ENCODE measurements at regions not wholly inside any gene's neighbourhood (a gene's known extent, or its start where the extent isn't known, plus 50 kb on each side); places are given as distances from the start of the nearest gene placed in this dataset.

DNA sequence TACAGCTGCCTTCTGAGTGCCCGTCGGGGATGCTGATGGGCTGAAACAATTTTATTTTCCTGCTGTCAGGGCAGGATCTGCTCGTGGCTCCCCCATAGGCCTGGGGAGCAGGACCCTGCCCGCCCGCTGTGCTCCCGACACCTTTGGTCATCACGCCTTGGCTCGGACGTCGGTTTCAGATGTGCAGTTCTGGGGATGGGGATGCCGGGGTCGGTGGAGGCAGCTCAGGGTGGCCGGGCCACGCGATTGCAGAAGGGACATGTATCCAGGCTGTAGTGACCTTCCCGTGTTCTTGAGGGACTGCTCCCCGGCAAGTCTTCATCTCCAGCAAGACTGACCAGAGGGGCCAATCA lies 1150.5 kb downstream of the BRD1 start:
- TF ChIP-seq CTCF (IDR thresholded peaks at IDR 0.05; ENCODE audit: insufficient read depth, low read length) = no peak
- TF ChIP-seq GABPA (IDR thresholded peaks at IDR 0.05; ENCODE audit: low read depth) = no peak
- TF ChIP-seq, protein P1, sequence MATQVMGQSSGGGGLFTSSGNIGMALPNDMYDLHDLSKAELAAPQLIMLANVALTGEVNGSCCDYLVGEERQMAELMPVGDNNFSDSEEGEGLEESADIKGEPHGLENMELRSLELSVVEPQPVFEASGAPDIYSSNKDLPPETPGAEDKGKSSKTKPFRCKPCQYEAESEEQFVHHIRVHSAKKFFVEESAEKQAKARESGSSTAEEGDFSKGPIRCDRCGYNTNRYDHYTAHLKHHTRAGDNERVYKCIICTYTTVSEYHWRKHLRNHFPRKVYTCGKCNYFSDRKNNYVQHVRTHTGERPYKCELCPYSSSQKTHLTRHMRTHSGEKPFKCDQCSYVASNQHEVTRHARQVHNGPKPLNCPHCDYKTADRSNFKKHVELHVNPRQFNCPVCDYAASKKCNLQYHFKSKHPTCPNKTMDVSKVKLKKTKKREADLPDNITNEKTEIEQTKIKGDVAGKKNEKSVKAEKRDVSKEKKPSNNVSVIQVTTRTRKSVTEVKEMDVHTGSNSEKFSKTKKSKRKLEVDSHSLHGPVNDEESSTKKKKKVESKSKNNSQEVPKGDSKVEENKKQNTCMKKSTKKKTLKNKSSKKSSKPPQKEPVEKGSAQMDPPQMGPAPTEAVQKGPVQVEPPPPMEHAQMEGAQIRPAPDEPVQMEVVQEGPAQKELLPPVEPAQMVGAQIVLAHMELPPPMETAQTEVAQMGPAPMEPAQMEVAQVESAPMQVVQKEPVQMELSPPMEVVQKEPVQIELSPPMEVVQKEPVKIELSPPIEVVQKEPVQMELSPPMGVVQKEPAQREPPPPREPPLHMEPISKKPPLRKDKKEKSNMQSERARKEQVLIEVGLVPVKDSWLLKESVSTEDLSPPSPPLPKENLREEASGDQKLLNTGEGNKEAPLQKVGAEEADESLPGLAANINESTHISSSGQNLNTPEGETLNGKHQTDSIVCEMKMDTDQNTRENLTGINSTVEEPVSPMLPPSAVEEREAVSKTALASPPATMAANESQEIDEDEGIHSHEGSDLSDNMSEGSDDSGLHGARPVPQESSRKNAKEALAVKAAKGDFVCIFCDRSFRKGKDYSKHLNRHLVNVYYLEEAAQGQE (IDR thresholded peaks at IDR 0.05; ENCODE audit: insufficient replicate concordance, low read depth) = no peak

Data from HL-60 (cell line).